ENCODE measurements at regions not wholly inside any gene's neighbourhood (a gene's known extent, or its start where the extent isn't known, plus 50 kb on each side); places are given as distances from the start of the nearest gene placed in this dataset.

- DNase-seq = no peak
These were observed 176.1 kb downstream of the INSIG2 start for GRCh38 chr2:118264232-118264990.

GRCh38 chr2:118257696-118258095 is 169.4 kb downstream of the INSIG2 start:
- DNase-seq = no peak

- no peak for DNase-seq
These were observed 167.6 kb downstream of the INSIG2 start for GRCh38 chr2:118255771-118256372.

GRCh38 chr2:118255301-118255700 is 167.0 kb downstream of the INSIG2 start:
- DNase-seq = no peak

GRCh38 chr2:118254116-118254515 is 165.8 kb downstream of the INSIG2 start:
- DNase-seq = no peak

- no peak for DNase-seq
These were observed 163.2 kb downstream of the INSIG2 start for GRCh38 chr2:118251427-118251826.

GRCh38 chr2:118250463-118250862 is 162.2 kb downstream of the INSIG2 start:
- DNase-seq = no peak

- DNase-seq = no peak
These were observed 161.7 kb downstream of the INSIG2 start for GRCh38 chr2:118250001-118250400.

- no peak for DNase-seq
These were observed 161.3 kb downstream of the INSIG2 start for GRCh38 chr2:118249531-118249930.

GRCh38 chr2:118246726-118247125 is 158.5 kb downstream of the INSIG2 start:
- DNase-seq = no peak

GRCh38 chr2:118246079-118246478 is 157.8 kb downstream of the INSIG2 start:
- DNase-seq = no peak

GRCh38 chr2:118244686-118245085 is 156.4 kb downstream of the INSIG2 start:
- DNase-seq = no peak

GRCh38 chr2:118243031-118243430 is 154.8 kb downstream of the INSIG2 start:
- DNase-seq = no peak

GRCh38 chr2:118242216-118242615 is 153.9 kb downstream of the INSIG2 start:
- no peak for DNase-seq

- no peak for DNase-seq
These were observed 152.9 kb downstream of the INSIG2 start for GRCh38 chr2:118241128-118241527.

- DNase-seq = no peak
These were observed 152.0 kb downstream of the INSIG2 start for GRCh38 chr2:118240276-118240675.

- DNase-seq = no peak
These were observed 151.0 kb downstream of the INSIG2 start for GRCh38 chr2:118239284-118239683.

GRCh38 chr2:118237451-118237850 is 149.2 kb downstream of the INSIG2 start:
- DNase-seq = no peak

- DNase-seq = no peak
These were observed 144.5 kb downstream of the INSIG2 start for GRCh38 chr2:118232796-118233195.

GRCh38 chr2:118232391-118232790 is 144.1 kb downstream of the INSIG2 start:
- no peak for DNase-seq

- DNase-seq = no peak
These were observed 143.5 kb downstream of the INSIG2 start for GRCh38 chr2:118231759-118232158.

- DNase-seq = no peak
These were observed 139.6 kb downstream of the INSIG2 start for GRCh38 chr2:118227698-118228508.

- no peak for DNase-seq
These were observed 137.4 kb downstream of the INSIG2 start for GRCh38 chr2:118225666-118226065.

GRCh38 chr2:118224895-118225311 is 136.6 kb downstream of the INSIG2 start:
- DNase-seq = no peak

Data from activated T-cell treated with anti-CD3 and anti-CD28 coated beads for 4 hours (primary cell).